WTC11 (cell line): ENCODE measurements at regions not wholly inside any gene's neighbourhood (a gene's known extent, or its start where the extent isn't known, plus 50 kb on each side); places are given as distances from the start of the nearest gene placed in this dataset.

Experiments used
- ATAC-seq: fragments of 200-7000 bp; cut with Tn5 transposase; 2 replicates; pipeline ENCODE4 v1.10.0; 2021; ENCODE audit warnings: mild to moderate bottlenecking, moderate library complexity
- CTCF ChIA-PET: fragments of 300-600 bp; sonication (Branson Sonifier 250); formaldehyde crosslinking; loops from one replicate; lab custom pipeline; 2021; ENCODE audit warnings: antibody characterized with exemption; lab: Charles Lee
- POLR2A ChIA-PET: fragments of 350-600 bp; sonication (Branson Sonifier 250); formaldehyde crosslinking; loops from one replicate; lab custom pipeline; 2021; ENCODE audit warnings: antibody characterized with exemption; lab: Charles Lee
- DNase-seq: peaks from one replicate; pipeline ENCODE4 v3.0.0; 2021; ENCODE audit warnings: low spot score
- H3K27ac Mint-ChIP-seq: 2 replicates; pipeline ENCODE4 v1.8.0; 2021; ENCODE audit warnings: mixed read lengths
- H3K27me3 Mint-ChIP-seq: 2 replicates; pipeline ENCODE4 v1.8.0; 2021; ENCODE audit warnings: low read depth, mild to moderate bottlenecking, moderate library complexity, mixed read lengths
- H3K36me3 Mint-ChIP-seq: 2 replicates; pipeline ENCODE4 v1.8.0; 2021; ENCODE audit warnings: mixed read lengths
- H3K4me1 Mint-ChIP-seq: 2 replicates; pipeline ENCODE4 v1.8.0; 2022; ENCODE audit warnings: mixed read lengths
- H3K4me3 Mint-ChIP-seq: 2 replicates; pipeline ENCODE4 v1.8.0; 2021; ENCODE audit warnings: mild to moderate bottlenecking, moderate library complexity, mixed read lengths
- H3K9me3 Mint-ChIP-seq: 2 replicates; pipeline ENCODE4 v1.8.0; 2021; ENCODE audit warnings: mixed read lengths
- ATF6 ChIP-seq: sonication (generic); formaldehyde crosslinking; IDR thresholded peaks from 2 replicates; pipeline ENCODE4 v1.8.1; 2023; ENCODE audit warnings: mild to moderate bottlenecking, missing genetic modification reagents
- ELF4 ChIP-seq: sonication (generic); formaldehyde crosslinking; IDR thresholded peaks from 2 replicates; pipeline ENCODE4 v1.8.1; 2022; ENCODE audit warnings: low read depth, mild to moderate bottlenecking, moderate library complexity, missing genetic modification reagents
- ESRRA ChIP-seq: sonication (generic); formaldehyde crosslinking; IDR thresholded peaks from 2 replicates; pipeline ENCODE4 v1.8.1; 2022; ENCODE audit warnings: mild to moderate bottlenecking, missing genetic modification reagents, borderline replicate concordance
- FOXK1 ChIP-seq: sonication (generic); formaldehyde crosslinking; IDR thresholded peaks from 2 replicates; pipeline ENCODE4 v1.8.0; 2022; ENCODE audit warnings: mild to moderate bottlenecking, moderate library complexity, missing genetic modification reagents
- HMGA2 ChIP-seq: fragments of 250-450 bp; sonication (Bioruptor Pico); IDR thresholded peaks from 2 replicates; pipeline ENCODE4 v1.4.0; 2021; ENCODE audit warnings: mild to moderate bottlenecking, moderate library complexity
- NFATC4 ChIP-seq: fragments of 250-450 bp; sonication (Bioruptor Pico); IDR thresholded peaks from 2 replicates; pipeline ENCODE4 v1.9.0; 2021; ENCODE audit warnings: mild to moderate bottlenecking
- NFYB ChIP-seq: sonication (generic); formaldehyde crosslinking; conservative IDR thresholded peaks from 2 replicates; pipeline ENCODE4 v1.8.0; 2022; ENCODE audit warnings: low read depth, missing genetic modification reagents
- NR2C2 ChIP-seq: sonication (generic); formaldehyde crosslinking; IDR thresholded peaks from 2 replicates; pipeline ENCODE4 v1.8.0; 2022; ENCODE audit warnings: mild to moderate bottlenecking, missing genetic modification reagents
- SOX15 ChIP-seq: fragments of 250-450 bp; sonication (Bioruptor Pico); IDR thresholded peaks from 2 replicates; pipeline ENCODE4 v1.9.0; 2021; ENCODE audit warnings: mild to moderate bottlenecking
- STAT6 ChIP-seq: sonication (generic); formaldehyde crosslinking; conservative IDR thresholded peaks from 2 replicates; pipeline ENCODE4 v1.8.1; 2023; ENCODE audit warnings: mild to moderate bottlenecking, low read depth, missing genetic modification reagents, moderate library complexity
- TEAD4 ChIP-seq: sonication (generic); formaldehyde crosslinking; IDR thresholded peaks from 2 replicates; pipeline ENCODE4 v1.8.0; 2022; ENCODE audit warnings: mild to moderate bottlenecking, missing genetic modification reagents
- ZBTB21 ChIP-seq: sonication (generic); formaldehyde crosslinking; IDR thresholded peaks from 2 replicates; pipeline ENCODE4 v1.8.1; 2023; ENCODE audit warnings: mild to moderate bottlenecking, missing genetic modification reagents, borderline replicate concordance
- ZNF121 ChIP-seq: sonication (generic); formaldehyde crosslinking; IDR thresholded peaks from 2 replicates; pipeline ENCODE4 v1.8.0; 2023; ENCODE audit warnings: missing genetic modification reagents
- ZNF138 ChIP-seq: sonication (generic); formaldehyde crosslinking; conservative IDR thresholded peaks from 2 replicates; pipeline ENCODE4 v1.8.1; 2022; ENCODE audit warnings: mild to moderate bottlenecking, moderate library complexity, missing genetic modification reagents
- ZNF219 ChIP-seq: sonication (generic); formaldehyde crosslinking; IDR thresholded peaks from 2 replicates; pipeline ENCODE4 v1.8.0; 2023; ENCODE audit warnings: missing genetic modification reagents, mild to moderate bottlenecking, borderline replicate concordance
- ZNF281 ChIP-seq: sonication (generic); formaldehyde crosslinking; IDR thresholded peaks from 2 replicates; pipeline ENCODE4 v1.8.0; 2023; ENCODE audit warnings: mild to moderate bottlenecking, missing genetic modification reagents
- ZNF671 ChIP-seq: fragments of 250-450 bp; sonication (Bioruptor Pico); IDR thresholded peaks from 2 replicates; pipeline ENCODE4 v1.8.0; 2021; ENCODE audit warnings: mild to moderate bottlenecking
- TF ChIP-seq, protein P1 (sequence below): sonication (generic); formaldehyde crosslinking; IDR thresholded peaks from 2 replicates; pipeline ENCODE4 v1.8.1; 2023; ENCODE audit warnings: mild to moderate bottlenecking, missing genetic modification reagents, moderate library complexity
- TF ChIP-seq, protein P2 (sequence below): fragments of 250-450 bp; sonication (Bioruptor Pico); IDR thresholded peaks from 2 replicates; pipeline ENCODE4 v1.8.0; 2021; ENCODE audit warnings: mild to moderate bottlenecking
- TF ChIP-seq, protein P3 (sequence below): sonication (generic); formaldehyde crosslinking; IDR thresholded peaks from 2 replicates; pipeline ENCODE4 v1.8.0; 2023; ENCODE audit warnings: missing genetic modification reagents, mild to moderate bottlenecking, borderline replicate concordance

GRCh38 chr15:37789881-37790280 lies 144.6 kb upstream of the TMCO5A start:
- no peaks in the 10 kb centered on the region for H3K36me3 Mint-ChIP-seq
- no peak overlapping the region for H3K4me3 Mint-ChIP-seq
- H3K9me3 Mint-ChIP-seq: no peaks in the 10 kb centered on the region
- POLR2A ChIA-PET: no interaction called here
- no peaks in the 10 kb centered on the region for H3K4me1 Mint-ChIP-seq
- TF ChIP-seq TEAD4 (CRISPR knock-in tag) (no peak), ZNF281 (CRISPR knock-in tag) (no peak), ZNF671 (no peak), SOX15 (CRISPR knock-in tag) (no peak), ELF4 (CRISPR knock-in tag) (no peak), ATF6 (CRISPR knock-in tag) (no peak), ZBTB21 (CRISPR knock-in tag) (no peak), ESRRA (CRISPR knock-in tag) (no peak), NR2C2 (no peak), NFYB (no peak), ZNF219 (CRISPR knock-in tag) (no peak), STAT6 (CRISPR knock-in tag) (no peak), ZNF138 (CRISPR knock-in tag) (no peak), NFATC4 (CRISPR knock-in tag) (no peak), ZNF121 (CRISPR knock-in tag) (no peak), FOXK1 (no peak), HMGA2 (CRISPR knock-in tag) (no peak)
- TF ChIP-seq, protein P1, sequence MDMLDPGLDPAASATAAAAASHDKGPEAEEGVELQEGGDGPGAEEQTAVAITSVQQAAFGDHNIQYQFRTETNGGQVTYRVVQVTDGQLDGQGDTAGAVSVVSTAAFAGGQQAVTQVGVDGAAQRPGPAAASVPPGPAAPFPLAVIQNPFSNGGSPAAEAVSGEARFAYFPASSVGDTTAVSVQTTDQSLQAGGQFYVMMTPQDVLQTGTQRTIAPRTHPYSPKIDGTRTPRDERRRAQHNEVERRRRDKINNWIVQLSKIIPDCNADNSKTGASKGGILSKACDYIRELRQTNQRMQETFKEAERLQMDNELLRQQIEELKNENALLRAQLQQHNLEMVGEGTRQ (CRISPR knock-in tag): no peak
- TF ChIP-seq, protein P2, sequence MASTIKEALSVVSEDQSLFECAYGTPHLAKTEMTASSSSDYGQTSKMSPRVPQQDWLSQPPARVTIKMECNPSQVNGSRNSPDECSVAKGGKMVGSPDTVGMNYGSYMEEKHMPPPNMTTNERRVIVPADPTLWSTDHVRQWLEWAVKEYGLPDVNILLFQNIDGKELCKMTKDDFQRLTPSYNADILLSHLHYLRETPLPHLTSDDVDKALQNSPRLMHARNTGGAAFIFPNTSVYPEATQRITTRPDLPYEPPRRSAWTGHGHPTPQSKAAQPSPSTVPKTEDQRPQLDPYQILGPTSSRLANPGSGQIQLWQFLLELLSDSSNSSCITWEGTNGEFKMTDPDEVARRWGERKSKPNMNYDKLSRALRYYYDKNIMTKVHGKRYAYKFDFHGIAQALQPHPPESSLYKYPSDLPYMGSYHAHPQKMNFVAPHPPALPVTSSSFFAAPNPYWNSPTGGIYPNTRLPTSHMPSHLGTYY (CRISPR knock-in tag): no peak
- TF ChIP-seq, protein P3, sequence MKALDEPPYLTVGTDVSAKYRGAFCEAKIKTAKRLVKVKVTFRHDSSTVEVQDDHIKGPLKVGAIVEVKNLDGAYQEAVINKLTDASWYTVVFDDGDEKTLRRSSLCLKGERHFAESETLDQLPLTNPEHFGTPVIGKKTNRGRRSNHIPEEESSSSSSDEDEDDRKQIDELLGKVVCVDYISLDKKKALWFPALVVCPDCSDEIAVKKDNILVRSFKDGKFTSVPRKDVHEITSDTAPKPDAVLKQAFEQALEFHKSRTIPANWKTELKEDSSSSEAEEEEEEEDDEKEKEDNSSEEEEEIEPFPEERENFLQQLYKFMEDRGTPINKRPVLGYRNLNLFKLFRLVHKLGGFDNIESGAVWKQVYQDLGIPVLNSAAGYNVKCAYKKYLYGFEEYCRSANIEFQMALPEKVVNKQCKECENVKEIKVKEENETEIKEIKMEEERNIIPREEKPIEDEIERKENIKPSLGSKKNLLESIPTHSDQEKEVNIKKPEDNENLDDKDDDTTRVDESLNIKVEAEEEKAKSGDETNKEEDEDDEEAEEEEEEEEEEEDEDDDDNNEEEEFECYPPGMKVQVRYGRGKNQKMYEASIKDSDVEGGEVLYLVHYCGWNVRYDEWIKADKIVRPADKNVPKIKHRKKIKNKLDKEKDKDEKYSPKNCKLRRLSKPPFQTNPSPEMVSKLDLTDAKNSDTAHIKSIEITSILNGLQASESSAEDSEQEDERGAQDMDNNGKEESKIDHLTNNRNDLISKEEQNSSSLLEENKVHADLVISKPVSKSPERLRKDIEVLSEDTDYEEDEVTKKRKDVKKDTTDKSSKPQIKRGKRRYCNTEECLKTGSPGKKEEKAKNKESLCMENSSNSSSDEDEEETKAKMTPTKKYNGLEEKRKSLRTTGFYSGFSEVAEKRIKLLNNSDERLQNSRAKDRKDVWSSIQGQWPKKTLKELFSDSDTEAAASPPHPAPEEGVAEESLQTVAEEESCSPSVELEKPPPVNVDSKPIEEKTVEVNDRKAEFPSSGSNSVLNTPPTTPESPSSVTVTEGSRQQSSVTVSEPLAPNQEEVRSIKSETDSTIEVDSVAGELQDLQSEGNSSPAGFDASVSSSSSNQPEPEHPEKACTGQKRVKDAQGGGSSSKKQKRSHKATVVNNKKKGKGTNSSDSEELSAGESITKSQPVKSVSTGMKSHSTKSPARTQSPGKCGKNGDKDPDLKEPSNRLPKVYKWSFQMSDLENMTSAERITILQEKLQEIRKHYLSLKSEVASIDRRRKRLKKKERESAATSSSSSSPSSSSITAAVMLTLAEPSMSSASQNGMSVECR (CRISPR knock-in tag): no peak
- CTCF ChIA-PET: no interaction called here
- no peaks in the 10 kb centered on the region for H3K27me3 Mint-ChIP-seq
- DNase-seq (no peak), ATAC-seq (no peak)
- no peak overlapping the region for H3K27ac Mint-ChIP-seq
